ENCODE measurements at regions not wholly inside any gene's neighbourhood (a gene's known extent, or its start where the extent isn't known, plus 50 kb on each side); places are given as distances from the start of the nearest gene placed in this dataset.

GRCh38 chr13:50323440-50324065 lies 308.3 kb downstream of the KCNRG start:
- no peak for DNase-seq

- DNase-seq = no peak
Observed at GRCh38 chr13:50326271-50326670, 311.0 kb downstream of the KCNRG start.

GRCh38 chr13:50326811-50327210 lies 311.6 kb downstream of the KCNRG start:
- no peak for DNase-seq

GRCh38 chr13:50334115-50334778 lies 319.0 kb downstream of the KCNRG start:
- DNase-seq = no peak

GRCh38 chr13:50334944-50335343 lies 319.7 kb downstream of the KCNRG start:
- no peak for DNase-seq

- no peak for DNase-seq
Observed at GRCh38 chr13:50339271-50339670, 324.0 kb downstream of the KCNRG start.

- DNase-seq = no peak
Observed at GRCh38 chr13:50340146-50340545, 324.9 kb downstream of the KCNRG start.

GRCh38 chr13:50340551-50341287 lies 325.5 kb downstream of the KCNRG start:
- DNase-seq = no peak

- no peak for DNase-seq
Observed at GRCh38 chr13:50341526-50341925, 326.3 kb downstream of the KCNRG start.

- no peak for DNase-seq
Observed at GRCh38 chr13:50344717-50345116, 329.5 kb downstream of the KCNRG start.

- DNase-seq = no peak
Observed at GRCh38 chr13:50345804-50346203, 330.6 kb downstream of the KCNRG start.

GRCh38 chr13:50348371-50348770 lies 333.1 kb downstream of the KCNRG start:
- DNase-seq = no peak

GRCh38 chr13:50352720-50353480 lies 337.7 kb downstream of the KCNRG start:
- DNase-seq = no peak

GRCh38 chr13:50353651-50354415 lies 338.6 kb downstream of the KCNRG start:
- DNase-seq = no peak

GRCh38 chr13:50355797-50356196 lies 340.6 kb downstream of the KCNRG start:
- no peak for DNase-seq

- no peak for DNase-seq
Observed at GRCh38 chr13:50357136-50357535, 341.9 kb downstream of the KCNRG start.

- peak; percentile 32 to 76 for DNase-seq
Observed at GRCh38 chr13:50357586-50358118, 342.4 kb downstream of the KCNRG start.

GRCh38 chr13:50358231-50359040 lies 343.2 kb downstream of the KCNRG start:
- peak in 1 of 2 experiments; percentile 23 for DNase-seq

GRCh38 chr13:50359041-50359367 lies 343.8 kb downstream of the KCNRG start:
- DNase-seq = no peak

- no peak for DNase-seq
Observed at GRCh38 chr13:50359779-50360178, 344.5 kb downstream of the KCNRG start.

GRCh38 chr13:50360637-50361036 lies 345.4 kb downstream of the KCNRG start:
- DNase-seq = no peak

Data from cerebellar nuclear complex (tissue), 1 donor.